ENCODE measurements at regions not wholly inside any gene's neighbourhood (a gene's known extent, or its start where the extent isn't known, plus 50 kb on each side); places are given as distances from the start of the nearest gene placed in this dataset.
"Not testable (repeated sequence)": the region's sequence is repeated elsewhere in the genome, so short reads cannot be mapped to it uniquely, and the experiment has no call there.

GRCh38 chr22:25462474-25463346 lies 101.8 kb upstream of the GRK3 start:
- peak; percentile 86 for DNase-seq

- DNase-seq = not testable (repeated sequence)
Observed at GRCh38 chr22:25463347-25463628, 101.2 kb upstream of the GRK3 start.

- not testable (repeated sequence) for DNase-seq
Observed at GRCh38 chr22:25464326-25464725, 100.1 kb upstream of the GRK3 start.

GRCh38 chr22:25465949-25466348 lies 98.5 kb upstream of the GRK3 start:
- DNase-seq = no peak

GRCh38 chr22:25472382-25472781 lies 92.1 kb upstream of the GRK3 start:
- no peak for DNase-seq

- DNase-seq = peak; percentile 86
Observed at GRCh38 chr22:25475257-25476022, 89.0 kb upstream of the GRK3 start.

- DNase-seq = peak; percentile 15
Observed at GRCh38 chr22:25477358-25477757, 87.1 kb upstream of the GRK3 start.

- no peak for DNase-seq
Observed at GRCh38 chr22:25478111-25478510, 86.4 kb upstream of the GRK3 start.

GRCh38 chr22:25478528-25478927 lies 85.9 kb upstream of the GRK3 start:
- DNase-seq = no peak

- not testable (repeated sequence) for DNase-seq
Observed at GRCh38 chr22:25480868-25481267, 83.6 kb upstream of the GRK3 start.

- no peak for DNase-seq
Observed at GRCh38 chr22:25482091-25482760, 82.2 kb upstream of the GRK3 start.

GRCh38 chr22:25482868-25483639 lies 81.4 kb upstream of the GRK3 start:
- no peak for DNase-seq

- no peak for DNase-seq
Observed at GRCh38 chr22:25483931-25484330, 80.5 kb upstream of the GRK3 start.

- no peak for DNase-seq
Observed at GRCh38 chr22:25484521-25485315, 79.8 kb upstream of the GRK3 start.

GRCh38 chr22:25485626-25486545 lies 78.6 kb upstream of the GRK3 start:
- no peak for DNase-seq

GRCh38 chr22:25487508-25487907 lies 77.0 kb upstream of the GRK3 start:
- DNase-seq = no peak

- DNase-seq = peak; percentile 75
Observed at GRCh38 chr22:25488244-25489020, 76.0 kb upstream of the GRK3 start.

GRCh38 chr22:25489947-25490346 lies 74.5 kb upstream of the GRK3 start:
- DNase-seq = no peak

GRCh38 chr22:25490896-25491295 lies 73.6 kb upstream of the GRK3 start:
- no peak for DNase-seq

GRCh38 chr22:25492162-25492561 lies 72.3 kb upstream of the GRK3 start:
- no peak for DNase-seq

Data from dermis blood vessel endothelial cell (primary cell).